Spleen (tissue), 11 donors: ENCODE measurements at regions not wholly inside any gene's neighbourhood (a gene's known extent, or its start where the extent isn't known, plus 50 kb on each side); places are given as distances from the start of the nearest gene placed in this dataset.

Source experiments
- DNase-seq: peaks from one replicate; pipeline ENCODE4 v3.0.0-alpha.2; 2020
- H3K27ac ChIP-seq, 8 donors: fragments of 200-600 bp; sonication (generic) in 7 of 8; 1 replicate in 4 of 8; 2 replicates in 4 of 8; pipeline versions ENCODE4 v1.5.0 to v1.8.0; 2016 to 2021; ENCODE audit warnings: inconsistent platforms in 4 of 8, mild to moderate bottlenecking in 4 of 8, moderate library complexity in 1 of 8
- H3K27me3 ChIP-seq, 7 donors: fragments of 200-600 bp; sonication (generic) in 6 of 7; replicated peaks in 1 of 7; 1 replicate in 4 of 7; 2 replicates in 3 of 7; pipeline versions ENCODE4 v1.5.0 to v1.8.0; 2016 to 2021; ENCODE audit warnings: inconsistent platforms in 3 of 7, mild to moderate bottlenecking in 1 of 7
- H3K36me3 ChIP-seq, 6 donors: fragments of 200-600 bp; sonication (generic) in 5 of 6; 1 replicate in 4 of 6; 2 replicates in 2 of 6; pipeline versions ENCODE4 v1.5.0 to v1.8.0; 2016 to 2021; ENCODE audit warnings: inconsistent platforms in 2 of 6
- H3K4me1 ChIP-seq, 6 donors: fragments of 200-600 bp; sonication (generic) in 5 of 6; 1 replicate in 3 of 6; 2 replicates in 3 of 6; pipeline versions ENCODE4 v1.5.0 to v1.8.0; 2016 to 2021; ENCODE audit warnings: inconsistent platforms in 3 of 6
- H3K4me3 ChIP-seq, 8 donors: fragments of 200-600 bp; sonication (generic) in 7 of 8; 1 replicate in 4 of 8; 2 replicates in 4 of 8; pipeline versions ENCODE4 v1.5.0 to v1.8.0; 2016 to 2021; ENCODE audit warnings: inconsistent platforms in 4 of 8, mild to moderate bottlenecking in 4 of 8, moderate library complexity in 2 of 8
- H3K9me3 ChIP-seq, 8 donors: fragments of 200-600 bp; sonication (generic) in 7 of 8; 1 replicate in 4 of 8; 2 replicates in 4 of 8; pipeline versions ENCODE4 v1.5.0 to v1.8.0; 2016 to 2021; ENCODE audit warnings: inconsistent platforms in 4 of 8
- POLR2A ChIP-seq, 3 donors: fragments of 450-650 bp; IDR thresholded peaks; one replicate each; pipeline ENCODE4 v1.5.1; 2017; ENCODE audit warnings: antibody characterized with exemption in 3 of 3, mild to moderate bottlenecking in 1 of 3
- POLR2AphosphoS5 ChIP-seq, 3 donors: sonication (generic); formaldehyde crosslinking; IDR thresholded peaks; one replicate each; pipeline ENCODE4 v1.5.1; 2017; ENCODE audit warnings: antibody characterized with exemption in 3 of 3
- WGBS, 5 donors: extraction: QIAGEN DNeasy Blood & Tissue Kit in 3 of 5; methylation state at CpG; one replicate each; pipeline versions ENCODE4 v1.1.5 to v1.1.7; 2013 to 2018; 5-methylcytosine and 5-hydroxymethylcytosine counted together
- intact Hi-C: fragments of 100-400 bp; cut with DNase I; formaldehyde crosslinking; loops from one replicate; pipeline ENCODE4 v1.15.0; 2023; ENCODE audit warnings: low total_unique reads
- TF ChIP-seq, protein P1 (sequence below), 11 experiments: fragments of 200-600 bp in 7 of 11; fragments of 450-650 bp in 4 of 11; sonication (generic) in 4 of 11; IDR thresholded peaks in 8 of 11; conservative IDR thresholded peaks in 3 of 11; 1 replicate in 7 of 11; 2 replicates in 4 of 11; pipeline versions ENCODE4 v1.4.0 to v1.8.0; 2016 to 2021; ENCODE audit warnings: antibody characterized with exemption in 11 of 11, inconsistent platforms in 4 of 11, mild to moderate bottlenecking in 1 of 11
- donor health status: healthy with polysubstance abuse.
- donor health status: DM: no; HTN: no; CAD: no; lungs with moderate emphysema.
- donor health status: DM: no; HTN: no; CAD: no.
- donor health status: Bipolar disorder and iron deficiency.
- donor health status: healthy.
- donor health status: DM: no; HTN: no; CAD: no.
- donor health status: DM: yes; HTN: yes; CAD: no.

DNA sequence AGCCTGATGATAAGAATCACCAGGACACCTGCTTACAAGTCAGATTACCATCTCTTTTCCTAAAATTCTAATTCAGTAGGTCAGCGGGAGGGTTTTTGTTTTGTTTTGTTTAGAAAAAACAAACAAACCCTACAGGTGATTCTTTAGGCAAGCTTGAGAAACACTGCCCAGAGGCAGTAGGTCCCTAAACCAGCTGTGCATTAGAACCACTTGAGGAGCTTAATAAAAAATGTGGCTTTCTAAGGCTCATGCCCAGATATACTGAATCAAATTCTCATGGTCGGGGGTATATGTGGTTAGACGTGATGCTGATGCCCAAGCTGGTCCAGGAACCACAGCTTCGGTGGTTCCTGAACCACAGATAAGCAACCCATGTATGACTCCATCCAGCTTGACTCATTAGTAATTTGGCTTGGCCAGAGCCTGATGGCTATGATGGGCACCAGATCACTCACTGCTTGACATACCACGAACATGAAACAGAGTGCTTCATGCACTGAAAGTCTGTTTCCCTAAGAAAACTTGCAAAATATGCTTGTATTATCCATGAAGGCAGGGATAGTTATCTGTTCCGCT, 338.1 kb upstream of the F9 start:
- H3K9me3 ChIP-seq: no peaks in the 10 kb centered on the region
- WGBS, 5 donors: 59 to 81% (median 76%) methylated on average over 6 of the region's 6 CpGs
- H3K27ac ChIP-seq: no peak overlapping the region
- no peaks in the 10 kb centered on the region for H3K36me3 ChIP-seq
- peaks cover 0 to 42% (median 8%) of the 10 kb centered on the region in 7 donors for H3K27me3 ChIP-seq
- TF ChIP-seq, protein P1, sequence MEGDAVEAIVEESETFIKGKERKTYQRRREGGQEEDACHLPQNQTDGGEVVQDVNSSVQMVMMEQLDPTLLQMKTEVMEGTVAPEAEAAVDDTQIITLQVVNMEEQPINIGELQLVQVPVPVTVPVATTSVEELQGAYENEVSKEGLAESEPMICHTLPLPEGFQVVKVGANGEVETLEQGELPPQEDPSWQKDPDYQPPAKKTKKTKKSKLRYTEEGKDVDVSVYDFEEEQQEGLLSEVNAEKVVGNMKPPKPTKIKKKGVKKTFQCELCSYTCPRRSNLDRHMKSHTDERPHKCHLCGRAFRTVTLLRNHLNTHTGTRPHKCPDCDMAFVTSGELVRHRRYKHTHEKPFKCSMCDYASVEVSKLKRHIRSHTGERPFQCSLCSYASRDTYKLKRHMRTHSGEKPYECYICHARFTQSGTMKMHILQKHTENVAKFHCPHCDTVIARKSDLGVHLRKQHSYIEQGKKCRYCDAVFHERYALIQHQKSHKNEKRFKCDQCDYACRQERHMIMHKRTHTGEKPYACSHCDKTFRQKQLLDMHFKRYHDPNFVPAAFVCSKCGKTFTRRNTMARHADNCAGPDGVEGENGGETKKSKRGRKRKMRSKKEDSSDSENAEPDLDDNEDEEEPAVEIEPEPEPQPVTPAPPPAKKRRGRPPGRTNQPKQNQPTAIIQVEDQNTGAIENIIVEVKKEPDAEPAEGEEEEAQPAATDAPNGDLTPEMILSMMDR (IDR thresholded peaks at IDR 0.05 in 8 of 11, conservative IDR thresholded peaks at IDR 0.05 in 3 of 11): no peak
- TF ChIP-seq POLR2A (IDR thresholded peaks at IDR 0.05) (no peak), POLR2AphosphoS5 (IDR thresholded peaks at IDR 0.05) (no peak)
- no peaks in the 10 kb centered on the region for H3K4me1 ChIP-seq
- DNase-seq: no peak
- H3K4me3 ChIP-seq: no peak overlapping the region
- intact Hi-C loops: no loop called here

DNA sequence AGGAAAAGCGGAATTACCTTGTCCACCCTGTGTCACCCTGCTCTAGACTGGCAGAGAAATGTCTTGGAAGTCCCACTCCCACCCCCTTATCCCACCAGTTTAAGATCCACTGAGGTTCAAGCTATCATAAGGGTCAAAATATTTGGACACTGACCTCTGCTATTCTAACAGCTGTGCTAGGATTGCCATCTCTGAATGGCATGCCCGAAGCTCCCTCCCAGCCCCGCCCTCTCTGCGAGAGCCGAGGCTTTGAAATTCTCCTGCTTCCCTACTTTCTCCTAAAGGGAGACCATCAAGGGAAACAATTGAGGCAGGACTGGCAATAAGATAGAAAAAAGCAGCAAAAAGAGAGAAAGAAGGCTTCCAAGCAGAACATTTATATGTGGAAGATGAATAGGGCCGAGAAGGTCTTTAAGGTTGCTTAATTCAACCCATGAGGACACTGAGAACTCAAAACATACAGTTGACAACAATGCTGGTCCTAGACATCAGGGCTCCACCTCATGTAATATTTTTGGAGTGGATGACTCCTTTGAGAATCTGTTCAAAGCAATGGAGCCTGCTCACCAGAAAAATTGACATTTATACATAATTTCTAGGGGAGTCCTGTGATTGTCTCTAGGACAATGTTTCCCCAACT, 338.7 kb upstream of the F9 start:
- no peak overlapping the region for H3K4me3 ChIP-seq
- no peak overlapping the region for H3K27ac ChIP-seq
- 85 to 88% (median 87%) methylated on average over 6 of the region's 6 CpGs for WGBS, 5 donors
- TF ChIP-seq POLR2AphosphoS5 (IDR thresholded peaks at IDR 0.05): no peak
- TF ChIP-seq, protein P1 (IDR thresholded peaks at IDR 0.05 in 8 of 11, conservative IDR thresholded peaks at IDR 0.05 in 3 of 11): no peak
- TF ChIP-seq POLR2A (IDR thresholded peaks at IDR 0.05): no peak
- H3K36me3 ChIP-seq: no peaks in the 10 kb centered on the region
- peaks cover 0 to 36% (median 8%) of the 10 kb centered on the region in 7 donors for H3K27me3 ChIP-seq
- H3K4me1 ChIP-seq: no peaks in the 10 kb centered on the region
- H3K9me3 ChIP-seq: no peaks in the 10 kb centered on the region
- intact Hi-C loops: no loop called here
- DNase-seq: no peak

DNA sequence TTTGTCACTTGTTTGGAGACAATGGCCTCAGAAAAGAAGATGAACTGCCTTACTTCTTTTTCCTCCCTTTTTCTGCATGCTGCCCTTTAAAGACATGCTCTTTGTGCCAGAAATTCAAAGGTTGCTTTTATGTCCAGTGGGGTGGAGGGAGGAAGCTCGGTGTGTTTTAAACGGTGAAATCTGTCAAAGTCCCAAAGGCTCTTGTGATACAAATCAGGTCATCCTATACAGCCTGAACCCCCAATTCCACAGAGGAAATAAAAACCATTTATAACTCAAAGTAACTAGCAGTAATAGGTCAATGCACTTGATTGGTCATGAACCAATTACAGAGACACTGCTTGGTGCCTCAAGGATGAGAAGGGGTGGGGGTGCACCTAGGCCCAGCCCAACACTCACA, 339.3 kb upstream of the F9 start:
- TF ChIP-seq POLR2A (IDR thresholded peaks at IDR 0.05): no peak
- TF ChIP-seq POLR2AphosphoS5 (IDR thresholded peaks at IDR 0.05): no peak
- TF ChIP-seq, protein P1 (IDR thresholded peaks at IDR 0.05 in 8 of 11, conservative IDR thresholded peaks at IDR 0.05 in 3 of 11): no peak
- no peak for DNase-seq
- Histone ChIP-seq H3K9me3 (no peaks in the 10 kb centered on the region), H3K4me1 (no peaks in the 10 kb centered on the region), H3K27ac (no peak overlapping the region), H3K27me3 (peaks cover 0 to 30% (median 8%) of the 10 kb centered on the region in 7 donors), H3K36me3 (no peaks in the 10 kb centered on the region), H3K4me3 (no peak overlapping the region)
- intact Hi-C loops: no loop called here
- WGBS, 5 donors: 62 to 81% (median 79%) methylated on average over 2 of the region's 2 CpGs

DNA sequence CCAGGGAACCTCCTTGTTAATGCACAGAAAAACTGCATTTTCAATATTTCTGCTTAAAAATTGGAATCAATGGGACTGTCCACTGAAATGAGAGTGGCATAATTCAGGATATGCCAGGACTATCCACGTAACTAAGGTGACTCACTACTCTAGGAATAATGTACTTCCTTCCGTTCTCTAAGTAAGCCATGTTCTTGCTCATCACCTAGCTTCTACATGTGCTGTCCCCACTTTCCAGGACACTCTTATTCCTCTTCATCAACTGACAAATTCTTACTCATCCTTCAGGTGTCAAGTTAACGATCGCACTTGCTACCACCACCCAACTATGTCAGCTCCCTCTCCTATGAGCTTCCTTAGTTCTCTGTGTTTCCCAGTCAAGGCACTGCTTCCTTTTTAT, 342.8 kb upstream of the F9 start:
- no peak overlapping the region for H3K4me3 ChIP-seq
- TF ChIP-seq, protein P1 (IDR thresholded peaks at IDR 0.05 in 8 of 11, conservative IDR thresholded peaks at IDR 0.05 in 3 of 11): no peak
- no peak for TF ChIP-seq POLR2AphosphoS5 (IDR thresholded peaks at IDR 0.05)
- no peak for TF ChIP-seq POLR2A (IDR thresholded peaks at IDR 0.05)
- WGBS, 5 donors: 83 to 95% (median 89%) methylated on average over 4 of the region's 4 CpGs
- no peak overlapping the region for H3K27ac ChIP-seq
- DNase-seq: no peak
- H3K9me3 ChIP-seq: no peaks in the 10 kb centered on the region
- H3K27me3 ChIP-seq: peaks cover 0 to 3% (median 0%) of the 10 kb centered on the region in 7 donors
- H3K36me3 ChIP-seq: no peaks in the 10 kb centered on the region
- H3K4me1 ChIP-seq: no peaks in the 10 kb centered on the region
- intact Hi-C loops: no loop called here
